HG02885 (cell line): ENCODE measurements at regions not wholly inside any gene's neighbourhood (a gene's known extent, or its start where the extent isn't known, plus 50 kb on each side); places are given as distances from the start of the nearest gene placed in this dataset.
"Not testable (repeated sequence)": the region's sequence is repeated elsewhere in the genome, so short reads cannot be mapped to it uniquely, and the experiment has no call there.

Experiments
- ATAC-seq: cut with Tn5 transposase; IDR thresholded peaks from one replicate; pipeline ENCODE4 v1.9.1; 2021; ENCODE audit warnings: mild to moderate bottlenecking; ENCODE audit not compliant: unreplicated experiment, poor library complexity

- no peak for ATAC-seq
Measured at GRCh38 chr11:86861810-86862209, 61.5 kb downstream of the PRSS23 start.

GRCh38 chr11:86863476-86863875 lies 63.1 kb downstream of the PRSS23 start:
- ATAC-seq = no peak

- ATAC-seq = no peak
Measured at GRCh38 chr11:86865436-86865835, 65.1 kb downstream of the PRSS23 start.

- ATAC-seq = no peak
Measured at GRCh38 chr11:86869531-86869930, 69.2 kb downstream of the PRSS23 start.

- peak; percentile 88 for ATAC-seq
Measured at GRCh38 chr11:86869966-86870570, 69.7 kb downstream of the PRSS23 start.

GRCh38 chr11:86873573-86874083 lies 73.3 kb downstream of the PRSS23 start:
- ATAC-seq = no peak

- no peak for ATAC-seq
Measured at GRCh38 chr11:86874304-86875056, 74.1 kb downstream of the PRSS23 start.

GRCh38 chr11:86876716-86877234 lies 76.4 kb downstream of the PRSS23 start:
- no peak for ATAC-seq

- ATAC-seq = no peak
Measured at GRCh38 chr11:86877503-86877902, 77.2 kb downstream of the PRSS23 start.

- ATAC-seq = not testable (repeated sequence)
Measured at GRCh38 chr11:86879241-86879640, 76.0 kb downstream of the FZD4 start.

GRCh38 chr11:86885311-86885710 lies 69.9 kb downstream of the FZD4 start:
- no peak for ATAC-seq

GRCh38 chr11:86888164-86889000 lies 66.8 kb downstream of the FZD4 start:
- no peak for ATAC-seq

- ATAC-seq = no peak
Measured at GRCh38 chr11:86889001-86889341, 66.2 kb downstream of the FZD4 start.

- ATAC-seq = no peak
Measured at GRCh38 chr11:86891036-86891435, 64.2 kb downstream of the FZD4 start.

- no peak for ATAC-seq
Measured at GRCh38 chr11:86893235-86893634, 62.0 kb downstream of the FZD4 start.
